ENCODE measurements at regions not wholly inside any gene's neighbourhood (a gene's known extent, or its start where the extent isn't known, plus 50 kb on each side); places are given as distances from the start of the nearest gene placed in this dataset.

GRCh38 chr22:23387827-23388516 lies 192.1 kb downstream of the IGLL1 start:
- no peak for TF ChIP-seq CTCF (IDR thresholded peaks at IDR 0.05)
- TF ChIP-seq SIN3A (IDR thresholded peaks at IDR 0.05; ENCODE audit: borderline replicate concordance, insufficient read depth, low read depth, low read length): no peak
- TF ChIP-seq POLR2AphosphoS5 (IDR thresholded peaks at IDR 0.05; ENCODE audit: low read depth, low read length): no peak
- no peak for TF ChIP-seq REST (IDR thresholded peaks at IDR 0.05; ENCODE audit: insufficient read depth in 1 of 2, low read depth in 2 of 2, low read length in 1 of 2)
- TF ChIP-seq TCF7L2 (IDR thresholded peaks at IDR 0.05; ENCODE audit: low read depth, low read length): no peak
